ENCODE measurements at regions not wholly inside any gene's neighbourhood (a gene's known extent, or its start where the extent isn't known, plus 50 kb on each side); places are given as distances from the start of the nearest gene placed in this dataset.

DNA sequence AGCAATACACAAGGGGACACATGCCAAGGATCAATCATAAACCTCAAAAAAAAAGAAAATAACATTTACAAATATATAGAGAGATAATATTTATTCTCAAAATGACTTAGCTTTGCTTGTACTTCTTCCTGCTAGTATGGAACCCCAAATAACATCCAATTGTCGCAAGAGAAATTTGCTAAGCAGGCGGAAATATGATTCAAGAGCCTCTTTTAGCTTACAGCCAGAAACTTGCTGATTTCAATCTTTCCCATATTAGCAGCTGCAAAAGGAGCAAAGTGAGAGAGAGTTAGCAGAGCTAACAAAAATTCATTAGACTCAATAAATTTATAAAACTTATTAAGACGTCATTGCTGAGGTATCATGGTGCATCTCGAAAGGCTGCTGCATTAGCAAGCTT lies 294.9 kb downstream of the FSIP2 start:
- DNase-seq: no peak
- no peaks in the 10 kb centered on the region for H3K9me3 ChIP-seq
- ATAC-seq: no peak
- H3K27me3 ChIP-seq (ENCODE audit: insufficient read depth in 3 of 3, low read length in 2 of 3): no peaks in the 10 kb centered on the region
- intact Hi-C loops (cut with DNase I): no loop called here
- no peak overlapping the region for H3K4me3 ChIP-seq
- no peaks in the 10 kb centered on the region for H3K4me1 ChIP-seq
- no peak overlapping the region for H3K27ac ChIP-seq
- WGBS, 3 donors: 56 to 86% (median 62%) methylated on average over 4 of the region's 4 CpGs
- TF ChIP-seq, protein P1, sequence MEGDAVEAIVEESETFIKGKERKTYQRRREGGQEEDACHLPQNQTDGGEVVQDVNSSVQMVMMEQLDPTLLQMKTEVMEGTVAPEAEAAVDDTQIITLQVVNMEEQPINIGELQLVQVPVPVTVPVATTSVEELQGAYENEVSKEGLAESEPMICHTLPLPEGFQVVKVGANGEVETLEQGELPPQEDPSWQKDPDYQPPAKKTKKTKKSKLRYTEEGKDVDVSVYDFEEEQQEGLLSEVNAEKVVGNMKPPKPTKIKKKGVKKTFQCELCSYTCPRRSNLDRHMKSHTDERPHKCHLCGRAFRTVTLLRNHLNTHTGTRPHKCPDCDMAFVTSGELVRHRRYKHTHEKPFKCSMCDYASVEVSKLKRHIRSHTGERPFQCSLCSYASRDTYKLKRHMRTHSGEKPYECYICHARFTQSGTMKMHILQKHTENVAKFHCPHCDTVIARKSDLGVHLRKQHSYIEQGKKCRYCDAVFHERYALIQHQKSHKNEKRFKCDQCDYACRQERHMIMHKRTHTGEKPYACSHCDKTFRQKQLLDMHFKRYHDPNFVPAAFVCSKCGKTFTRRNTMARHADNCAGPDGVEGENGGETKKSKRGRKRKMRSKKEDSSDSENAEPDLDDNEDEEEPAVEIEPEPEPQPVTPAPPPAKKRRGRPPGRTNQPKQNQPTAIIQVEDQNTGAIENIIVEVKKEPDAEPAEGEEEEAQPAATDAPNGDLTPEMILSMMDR (IDR thresholded peaks at IDR 0.05): no peak
- no peaks in the 10 kb centered on the region for H3K36me3 ChIP-seq (ENCODE audit: insufficient read depth in 1 of 2, low read depth in 1 of 2)

DNA sequence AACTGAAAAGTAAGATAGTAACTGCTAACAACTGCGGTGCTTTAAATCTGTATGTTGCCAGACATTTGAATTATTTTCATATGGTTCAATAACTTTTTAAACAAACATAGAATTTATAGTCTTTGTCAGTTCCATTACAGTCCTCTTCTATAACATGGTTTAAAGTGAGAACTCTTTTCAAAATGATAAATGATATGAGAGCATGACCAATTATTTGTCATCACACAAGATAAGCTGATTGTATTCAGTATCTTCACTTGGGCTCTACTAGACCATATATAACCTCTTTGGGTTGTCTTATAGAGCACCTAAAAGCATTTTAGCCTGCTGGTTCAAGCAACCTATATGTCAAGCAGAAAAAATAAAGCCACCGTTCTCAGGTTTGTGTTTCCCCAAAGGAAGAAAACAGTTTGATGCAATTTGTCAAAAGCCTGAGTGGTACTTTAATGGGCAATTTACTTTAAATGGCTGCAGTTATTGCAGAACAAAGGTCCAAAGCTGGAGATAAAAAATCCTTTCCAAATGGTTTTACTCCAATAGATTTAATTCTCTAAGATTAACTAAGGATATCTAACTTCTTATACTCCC lies 298.4 kb downstream of the FSIP2 start:
- DNase-seq (no peak), ATAC-seq (no peak)
- Histone ChIP-seq H3K36me3 (ENCODE audit: insufficient read depth in 1 of 2, low read depth in 1 of 2) (no peaks in the 10 kb centered on the region), H3K4me3 (no peak overlapping the region), H3K4me1 (no peaks in the 10 kb centered on the region), H3K27me3 (ENCODE audit: insufficient read depth in 3 of 3, low read length in 2 of 3) (no peaks in the 10 kb centered on the region), H3K9me3 (no peaks in the 10 kb centered on the region), H3K27ac (no peak overlapping the region)
- 78 to 89% (median 80%) methylated on average over 2 of the region's 2 CpGs for WGBS, 3 donors
- intact Hi-C loops (cut with DNase I): no loop called here
- TF ChIP-seq, protein P1 (IDR thresholded peaks at IDR 0.05): no peak

DNA sequence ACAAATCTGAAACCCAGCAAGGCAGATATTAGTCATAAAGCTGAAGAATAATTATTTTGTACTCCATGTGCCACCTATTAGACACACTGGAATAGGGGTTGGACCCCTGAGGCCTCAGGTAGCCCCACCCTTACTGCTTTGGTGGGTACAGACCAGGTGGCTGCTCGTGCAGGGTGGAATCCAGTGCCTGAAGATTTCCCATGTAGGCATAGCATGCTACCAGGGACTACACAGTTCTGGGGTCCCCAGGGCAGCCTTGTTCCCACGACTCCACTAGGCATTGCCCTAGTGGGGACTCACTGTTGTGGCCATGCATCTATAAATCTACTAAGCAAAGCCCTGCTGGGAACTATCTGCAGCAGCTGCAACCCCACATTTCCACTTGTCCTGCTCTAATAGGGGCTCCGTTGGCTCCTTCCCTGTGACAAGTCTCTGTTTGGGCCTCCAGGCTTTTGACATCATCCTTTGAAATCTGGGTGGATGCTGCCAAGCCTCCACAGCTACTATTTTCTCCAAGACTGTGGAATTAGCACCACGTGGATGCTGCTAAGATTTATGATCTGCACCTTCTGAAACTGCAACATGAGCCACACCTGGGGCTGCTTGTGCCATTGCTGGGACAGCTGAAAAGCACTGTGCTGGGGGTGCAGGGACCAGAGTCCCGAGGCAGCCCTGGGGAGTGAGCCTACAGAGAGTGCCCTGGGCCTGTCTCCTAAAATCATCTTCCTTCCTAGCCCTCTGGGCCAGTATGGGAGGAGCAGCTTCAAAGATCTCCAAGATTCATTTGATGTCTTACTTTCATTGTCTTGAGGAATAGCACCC lies 303.8 kb downstream of the FSIP2 start:
- DNase-seq: no peak
- H3K36me3 ChIP-seq (ENCODE audit: insufficient read depth in 1 of 2, low read depth in 1 of 2): no peaks in the 10 kb centered on the region
- H3K4me1 ChIP-seq: no peaks in the 10 kb centered on the region
- no peaks in the 10 kb centered on the region for H3K27me3 ChIP-seq (ENCODE audit: insufficient read depth in 3 of 3, low read length in 2 of 3)
- 49 to 55% (median 53%) methylated on average over 5 of the region's 5 CpGs for WGBS, 3 donors
- H3K4me3 ChIP-seq: no peak overlapping the region
- TF ChIP-seq, protein P1 (IDR thresholded peaks at IDR 0.05): no peak
- H3K9me3 ChIP-seq: no peaks in the 10 kb centered on the region
- ATAC-seq: no peak
- intact Hi-C loops (cut with DNase I): no loop called here
- no peak overlapping the region for H3K27ac ChIP-seq

DNA sequence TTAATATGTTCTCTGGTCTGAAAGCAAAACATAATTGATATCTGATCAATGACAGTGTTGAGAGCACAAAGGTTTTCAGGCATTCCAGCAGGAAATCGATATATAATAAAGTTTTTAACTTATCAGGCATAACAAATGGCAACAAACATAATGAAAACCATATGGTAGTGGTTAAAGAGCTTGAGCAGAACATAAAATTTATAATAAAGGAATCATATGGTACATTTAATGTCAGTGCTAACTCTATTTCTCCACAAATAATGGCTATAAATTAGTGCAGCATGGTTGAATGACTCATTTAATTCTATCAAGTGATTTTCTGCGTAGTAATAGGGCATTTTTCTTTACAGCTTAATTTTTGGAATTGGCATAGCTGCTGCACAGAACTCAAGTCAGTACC lies 306.2 kb downstream of the FSIP2 start:
- no peaks in the 10 kb centered on the region for H3K36me3 ChIP-seq (ENCODE audit: insufficient read depth in 1 of 2, low read depth in 1 of 2)
- intact Hi-C loops (cut with DNase I): no loop called here

More for the DNA sequence above, 306.2 kb downstream of the FSIP2 start:
- Histone ChIP-seq H3K27ac (no peak overlapping the region), H3K4me1 (no peaks in the 10 kb centered on the region), H3K27me3 (ENCODE audit: insufficient read depth in 3 of 3, low read length in 2 of 3) (no peaks in the 10 kb centered on the region), H3K4me3 (no peak overlapping the region), H3K9me3 (no peaks in the 10 kb centered on the region)
- DNase-seq: no peak
- WGBS, 3 donors: 58 to 75% (median 64%) methylated on average over 2 of the region's 2 CpGs
- TF ChIP-seq, protein P1 (IDR thresholded peaks at IDR 0.05): no peak
- ATAC-seq: no peak
